CD4-positive, alpha-beta T cell treated with Interleukin-17A for 1 hour (primary cell): ENCODE measurements at regions not wholly inside any gene's neighbourhood (a gene's known extent, or its start where the extent isn't known, plus 50 kb on each side); places are given as distances from the start of the nearest gene placed in this dataset.
"Not testable (repeated sequence)": the region's sequence is repeated elsewhere in the genome, so short reads cannot be mapped to it uniquely, and the experiment has no call there.

Experiments used
- DNase-seq: peaks from one replicate; pipeline ENCODE4 v3.0.0-alpha.2; 2020

- no peak for DNase-seq
Measured at GRCh38 chr6:67160820-67161219, 1453.8 kb upstream of the EYS start.

GRCh38 chr6:67141005-67141404, 1434.0 kb upstream of the EYS start:
- DNase-seq: no peak

- DNase-seq: no peak
Measured at GRCh38 chr6:67133973-67134372, 1426.9 kb upstream of the EYS start.

- DNase-seq: no peak
Measured at GRCh38 chr6:67131827-67132226, 1424.8 kb upstream of the EYS start.

- no peak for DNase-seq
Measured at GRCh38 chr6:67129780-67130179, 1422.8 kb upstream of the EYS start.

GRCh38 chr6:67127041-67127440, 1420.0 kb upstream of the EYS start:
- DNase-seq: no peak

GRCh38 chr6:67121115-67121514, 1414.1 kb upstream of the EYS start:
- DNase-seq: no peak

GRCh38 chr6:67112120-67112519, 1405.1 kb upstream of the EYS start:
- DNase-seq: no peak

- DNase-seq: no peak
Measured at GRCh38 chr6:67102743-67103142, 1395.7 kb upstream of the EYS start.

- DNase-seq: not testable (repeated sequence)
Measured at GRCh38 chr6:67095618-67096226, 1388.7 kb upstream of the EYS start.

GRCh38 chr6:67094431-67094946, 1387.5 kb upstream of the EYS start:
- no peak for DNase-seq

- DNase-seq: no peak
Measured at GRCh38 chr6:67073938-67074337, 1366.9 kb upstream of the EYS start.

- no peak for DNase-seq
Measured at GRCh38 chr6:67068781-67069180, 1361.8 kb upstream of the EYS start.

- DNase-seq: no peak
Measured at GRCh38 chr6:67064323-67064722, 1357.3 kb upstream of the EYS start.

GRCh38 chr6:67047996-67048395, 1341.0 kb upstream of the EYS start:
- no peak for DNase-seq

- DNase-seq: no peak
Measured at GRCh38 chr6:67045076-67045475, 1338.0 kb upstream of the EYS start.

- DNase-seq: no peak
Measured at GRCh38 chr6:67031451-67031850, 1324.4 kb upstream of the EYS start.

GRCh38 chr6:67030861-67031260, 1323.8 kb upstream of the EYS start:
- DNase-seq: no peak

- DNase-seq: no peak
Measured at GRCh38 chr6:67016921-67017460, 1310.0 kb upstream of the EYS start.

GRCh38 chr6:67011441-67011840, 1304.4 kb upstream of the EYS start:
- DNase-seq: no peak

GRCh38 chr6:67009818-67010217, 1302.8 kb upstream of the EYS start:
- no peak for DNase-seq

GRCh38 chr6:67003844-67004243, 1296.8 kb upstream of the EYS start:
- DNase-seq: no peak

GRCh38 chr6:67000121-67000520, 1293.1 kb upstream of the EYS start:
- no peak for DNase-seq

GRCh38 chr6:66997579-66997978, 1290.6 kb upstream of the EYS start:
- DNase-seq: not testable (repeated sequence)

GRCh38 chr6:66995669-66996068, 1288.6 kb upstream of the EYS start:
- DNase-seq: no peak
